ENCODE measurements at regions not wholly inside any gene's neighbourhood (a gene's known extent, or its start where the extent isn't known, plus 50 kb on each side); places are given as distances from the start of the nearest gene placed in this dataset.

DNA sequence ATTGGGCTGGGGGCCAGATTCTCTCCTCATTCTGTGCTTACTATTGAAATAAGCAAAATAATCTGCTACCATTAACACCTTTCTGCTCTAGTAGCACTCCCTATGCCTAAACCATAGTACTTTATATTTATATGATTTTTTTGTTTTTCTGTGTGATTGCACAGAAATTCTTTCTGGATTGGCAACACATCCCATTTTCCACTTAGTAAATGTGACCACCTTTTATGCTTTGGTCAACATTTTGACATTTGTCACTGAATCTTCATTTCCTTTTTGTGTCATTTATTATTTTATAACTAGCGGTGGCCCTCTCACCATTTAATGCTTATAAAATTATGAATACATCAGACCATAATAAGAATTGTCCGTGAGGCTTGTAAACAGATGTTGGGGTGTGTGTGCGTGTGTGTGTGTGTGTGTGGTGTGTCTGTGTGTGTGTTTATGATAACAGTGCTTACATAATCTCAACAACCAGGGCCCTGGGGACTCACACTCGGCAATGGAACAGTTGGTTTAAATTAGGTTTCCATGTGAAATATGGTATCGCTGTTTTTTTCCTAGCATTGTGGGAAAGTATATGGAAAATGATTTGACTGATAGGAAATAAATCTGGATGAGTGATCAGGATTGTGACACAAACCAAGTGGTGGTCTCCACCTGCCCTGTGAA, 138.9 kb downstream of the NOC3L start:
- TF ChIP-seq, protein P1, sequence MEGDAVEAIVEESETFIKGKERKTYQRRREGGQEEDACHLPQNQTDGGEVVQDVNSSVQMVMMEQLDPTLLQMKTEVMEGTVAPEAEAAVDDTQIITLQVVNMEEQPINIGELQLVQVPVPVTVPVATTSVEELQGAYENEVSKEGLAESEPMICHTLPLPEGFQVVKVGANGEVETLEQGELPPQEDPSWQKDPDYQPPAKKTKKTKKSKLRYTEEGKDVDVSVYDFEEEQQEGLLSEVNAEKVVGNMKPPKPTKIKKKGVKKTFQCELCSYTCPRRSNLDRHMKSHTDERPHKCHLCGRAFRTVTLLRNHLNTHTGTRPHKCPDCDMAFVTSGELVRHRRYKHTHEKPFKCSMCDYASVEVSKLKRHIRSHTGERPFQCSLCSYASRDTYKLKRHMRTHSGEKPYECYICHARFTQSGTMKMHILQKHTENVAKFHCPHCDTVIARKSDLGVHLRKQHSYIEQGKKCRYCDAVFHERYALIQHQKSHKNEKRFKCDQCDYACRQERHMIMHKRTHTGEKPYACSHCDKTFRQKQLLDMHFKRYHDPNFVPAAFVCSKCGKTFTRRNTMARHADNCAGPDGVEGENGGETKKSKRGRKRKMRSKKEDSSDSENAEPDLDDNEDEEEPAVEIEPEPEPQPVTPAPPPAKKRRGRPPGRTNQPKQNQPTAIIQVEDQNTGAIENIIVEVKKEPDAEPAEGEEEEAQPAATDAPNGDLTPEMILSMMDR (IDR thresholded peaks at IDR 0.05): no peak
- no peaks in the 10 kb centered on the region for H3K36me3 Mint-ChIP-seq (ENCODE audit: unreplicated experiment)
- peaks cover 9% of the 10 kb centered on the region for H3K4me1 Mint-ChIP-seq (ENCODE audit: unreplicated experiment)
- no peaks in the 10 kb centered on the region for H3K9me3 Mint-ChIP-seq (ENCODE audit: unreplicated experiment)
- no peak overlapping the region for H3K4me3 Mint-ChIP-seq (ENCODE audit: unreplicated experiment)
- H3K27ac Mint-ChIP-seq (ENCODE audit: unreplicated experiment): no peak overlapping the region
- DNase-seq (ENCODE audit: extremely low spot score, unreplicated experiment): no peak
- no peaks in the 10 kb centered on the region for H3K27me3 Mint-ChIP-seq (ENCODE audit: unreplicated experiment)

GRCh38 chr10:94224656-94225055, 138.1 kb downstream of the NOC3L start:
- H3K27me3 Mint-ChIP-seq (ENCODE audit: unreplicated experiment): no peaks in the 10 kb centered on the region
- no peak overlapping the region for H3K4me3 Mint-ChIP-seq (ENCODE audit: unreplicated experiment)
- H3K36me3 Mint-ChIP-seq (ENCODE audit: unreplicated experiment): no peaks in the 10 kb centered on the region
- peaks cover 5% of the 10 kb centered on the region for H3K4me1 Mint-ChIP-seq (ENCODE audit: unreplicated experiment)
- TF ChIP-seq, protein P1 (IDR thresholded peaks at IDR 0.05): no peak
- DNase-seq (ENCODE audit: extremely low spot score, unreplicated experiment): no peak
- no peaks in the 10 kb centered on the region for H3K9me3 Mint-ChIP-seq (ENCODE audit: unreplicated experiment)
- no peak overlapping the region for H3K27ac Mint-ChIP-seq (ENCODE audit: unreplicated experiment)

GRCh38 chr10:94225589-94225988, 137.2 kb downstream of the NOC3L start:
- H3K4me3 Mint-ChIP-seq (ENCODE audit: unreplicated experiment): no peak overlapping the region
- TF ChIP-seq, protein P1 (IDR thresholded peaks at IDR 0.05): peak; percentile 36
- no peak for DNase-seq (ENCODE audit: extremely low spot score, unreplicated experiment)
- H3K4me1 Mint-ChIP-seq (ENCODE audit: unreplicated experiment): peaks cover 4% of the 10 kb centered on the region
- H3K27me3 Mint-ChIP-seq (ENCODE audit: unreplicated experiment): no peaks in the 10 kb centered on the region
- H3K36me3 Mint-ChIP-seq (ENCODE audit: unreplicated experiment): no peaks in the 10 kb centered on the region
- no peaks in the 10 kb centered on the region for H3K9me3 Mint-ChIP-seq (ENCODE audit: unreplicated experiment)
- H3K27ac Mint-ChIP-seq (ENCODE audit: unreplicated experiment): no peak overlapping the region

GRCh38 chr10:94230134-94230785, 132.5 kb downstream of the NOC3L start:
- H3K4me3 Mint-ChIP-seq (ENCODE audit: unreplicated experiment): no peak overlapping the region
- peaks cover 8% of the 10 kb centered on the region for H3K36me3 Mint-ChIP-seq (ENCODE audit: unreplicated experiment)
- TF ChIP-seq, protein P1 (IDR thresholded peaks at IDR 0.05): no peak
- H3K9me3 Mint-ChIP-seq (ENCODE audit: unreplicated experiment): no peaks in the 10 kb centered on the region
- peaks cover 4% of the 10 kb centered on the region for H3K27me3 Mint-ChIP-seq (ENCODE audit: unreplicated experiment)
- H3K27ac Mint-ChIP-seq (ENCODE audit: unreplicated experiment): no peak overlapping the region
- no peak for DNase-seq (ENCODE audit: extremely low spot score, unreplicated experiment)
- H3K4me1 Mint-ChIP-seq (ENCODE audit: unreplicated experiment): peaks cover 23% of the 10 kb centered on the region

DNA sequence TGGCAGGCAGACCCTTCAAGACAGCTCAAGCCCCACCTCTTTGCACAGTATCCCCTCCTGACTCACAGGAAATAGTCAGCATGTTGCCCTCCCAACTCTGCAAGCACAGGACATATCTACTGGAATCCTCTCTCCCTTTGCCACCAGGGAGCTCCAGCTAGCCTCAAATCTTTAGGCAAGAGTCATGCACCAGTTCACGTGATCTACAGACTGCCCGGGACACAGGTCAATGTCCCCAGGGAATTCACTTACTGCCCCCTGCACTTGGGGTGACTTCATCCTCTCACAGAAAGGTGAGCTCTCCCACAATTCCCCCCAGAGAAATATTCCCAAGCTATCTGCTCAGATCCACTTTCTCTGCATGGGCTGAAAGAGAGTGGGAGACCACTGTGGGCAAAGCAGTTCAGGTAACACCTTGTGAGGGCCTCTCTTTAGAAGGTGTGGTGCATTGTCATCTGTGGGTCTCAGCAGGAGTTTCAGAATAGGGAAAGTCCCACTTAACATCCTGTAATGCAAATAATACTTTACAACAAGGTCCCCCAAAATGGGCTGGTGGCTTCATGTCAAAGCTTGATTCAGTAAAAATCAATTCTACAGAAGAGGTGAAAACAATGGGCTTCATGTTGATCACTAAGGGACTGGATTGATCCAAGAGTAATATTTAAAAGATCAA, 129.9 kb downstream of the NOC3L start:
- Mint-ChIP-seq H3K9me3 (ENCODE audit: unreplicated experiment) (no peaks in the 10 kb centered on the region), H3K27me3 (ENCODE audit: unreplicated experiment) (peaks cover 4% of the 10 kb centered on the region), H3K4me1 (ENCODE audit: unreplicated experiment) (peaks cover 44% of the 10 kb centered on the region), H3K36me3 (ENCODE audit: unreplicated experiment) (peaks cover 11% of the 10 kb centered on the region), H3K4me3 (ENCODE audit: unreplicated experiment) (no peak overlapping the region), H3K27ac (ENCODE audit: unreplicated experiment) (no peak overlapping the region)
- TF ChIP-seq, protein P1 (IDR thresholded peaks at IDR 0.05): no peak
- no peak for DNase-seq (ENCODE audit: extremely low spot score, unreplicated experiment)
